HK-2 (cell line): ENCODE measurements at regions not wholly inside any gene's neighbourhood (a gene's known extent, or its start where the extent isn't known, plus 50 kb on each side); places are given as distances from the start of the nearest gene placed in this dataset.
A peak's percentile ranks its signal among the peaks of the same experiment; 100 is the strongest.
"Not testable (repeated sequence)": the region's sequence is repeated elsewhere in the genome, so short reads cannot be mapped to it uniquely, and the experiment has no call there.

Experiments
- DNase-seq: peaks from one replicate; pipeline ENCODE4 v3.0.0-alpha.2; 2018; ENCODE audit not compliant: unreplicated experiment

- DNase-seq = no peak
Measured at GRCh38 chr6:134787261-134787877, 162.5 kb downstream of the ALDH8A1 start.

DNA sequence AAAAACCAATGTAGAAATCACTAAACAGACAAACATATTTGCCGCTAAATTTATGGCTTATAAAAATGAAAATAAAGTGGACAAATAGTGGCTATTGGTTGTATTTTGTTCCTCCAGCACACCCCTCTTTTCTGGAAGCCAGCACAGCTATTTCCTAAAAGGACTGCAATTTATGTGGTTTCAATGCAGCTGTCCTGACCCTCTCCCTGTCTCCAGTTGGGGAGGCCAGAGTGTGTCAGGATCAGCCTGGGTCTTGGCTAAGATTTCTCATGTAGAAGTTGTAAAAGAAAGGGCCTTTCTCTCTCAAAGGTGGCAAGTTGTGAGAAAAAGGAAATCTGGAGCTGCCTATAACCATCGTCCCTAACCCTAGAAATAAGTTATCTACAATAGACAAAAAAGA is 165.6 kb downstream of the ALDH8A1 start:
- DNase-seq = no peak

DNA sequence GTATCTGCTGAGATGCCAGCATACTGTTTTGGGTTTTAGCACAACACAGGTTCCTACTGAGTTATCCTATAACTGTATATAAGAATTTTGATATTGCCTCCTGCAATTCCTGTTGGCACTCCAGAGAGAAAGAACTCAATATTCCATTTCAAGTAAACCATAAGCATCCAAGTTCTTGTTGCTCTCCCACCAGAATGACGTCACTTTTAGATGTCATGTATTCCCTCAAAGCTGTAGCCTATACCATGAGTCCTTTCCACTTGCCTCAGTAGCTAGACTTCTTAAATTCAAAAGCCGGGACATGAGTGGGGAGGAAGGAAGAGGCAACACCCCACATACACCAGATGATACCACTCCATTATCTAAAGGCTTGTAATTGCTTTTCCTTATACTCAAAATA is 171.5 kb downstream of the ALDH8A1 start:
- DNase-seq = no peak

GRCh38 chr6:134774201-134774638 is 175.7 kb downstream of the ALDH8A1 start:
- DNase-seq = no peak

GRCh38 chr6:134772671-134773360 is 177.1 kb downstream of the ALDH8A1 start:
- DNase-seq = no peak

- no peak for DNase-seq
Measured at GRCh38 chr6:134768931-134769330, 181.0 kb downstream of the ALDH8A1 start.

DNA sequence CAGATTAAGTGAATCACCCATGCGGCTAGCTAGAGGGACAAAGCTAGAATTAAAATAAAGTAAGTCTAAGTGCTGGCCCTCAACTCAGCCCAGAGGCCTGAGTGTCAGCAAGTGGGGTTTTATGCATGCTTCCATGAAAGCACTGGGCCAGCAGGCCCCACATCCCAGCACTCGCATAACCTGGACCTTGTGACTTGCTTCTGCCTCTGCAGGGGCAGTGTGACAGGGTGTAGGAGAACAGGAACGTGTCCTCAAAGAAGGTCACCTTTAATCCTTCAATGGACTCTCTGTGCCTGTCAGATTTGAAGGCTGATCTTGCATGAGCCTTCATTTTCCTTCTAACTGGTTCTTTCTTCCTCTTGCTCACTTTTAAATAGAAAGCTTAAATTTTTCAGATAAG is 183.4 kb downstream of the ALDH8A1 start:
- DNase-seq = no peak

DNA sequence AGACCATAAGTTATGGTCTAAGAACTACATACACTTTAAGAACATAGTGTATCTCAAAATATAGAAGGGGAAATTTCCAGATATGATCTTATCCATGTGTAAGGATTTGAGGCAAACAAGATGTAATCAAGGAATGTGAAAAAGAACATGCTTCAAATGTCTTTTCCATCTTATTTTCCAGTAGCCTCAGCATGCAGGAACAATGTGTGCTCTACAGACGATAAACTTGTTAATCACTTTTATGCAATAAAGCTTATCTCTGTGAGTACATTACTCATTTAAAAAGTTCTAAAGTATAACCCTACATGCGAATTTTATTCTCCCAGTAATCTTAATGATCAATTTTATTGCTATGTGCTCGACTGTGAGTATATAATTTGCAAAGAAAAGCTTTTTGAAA is 185.2 kb downstream of the ALDH8A1 start:
- no peak for DNase-seq

GRCh38 chr6:134763575-134763974 is 186.3 kb downstream of the ALDH8A1 start:
- not testable (repeated sequence) for DNase-seq

GRCh38 chr6:134758621-134759020 is 191.3 kb downstream of the ALDH8A1 start:
- no peak for DNase-seq

DNA sequence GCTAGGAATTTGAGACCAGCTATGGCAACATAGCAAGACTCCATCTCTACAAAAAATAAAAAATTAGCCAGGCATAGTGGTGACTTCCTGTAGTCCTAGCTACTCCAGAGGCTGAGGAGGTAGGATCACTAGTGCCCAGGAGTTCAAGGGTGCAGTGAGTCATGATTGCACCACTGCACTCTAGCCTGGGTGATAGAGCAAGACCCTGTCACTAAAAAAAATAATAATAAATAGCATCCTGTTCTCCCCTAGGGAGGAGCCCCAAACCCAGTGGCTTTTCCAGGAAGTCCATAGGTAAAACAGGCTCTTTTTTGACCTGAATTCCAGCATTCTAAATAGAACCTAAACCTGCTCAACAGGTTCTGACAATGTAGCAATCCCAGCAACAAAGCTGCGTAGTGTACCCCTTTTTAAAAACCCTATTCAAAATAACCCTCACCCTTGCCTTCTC is 192.0 kb downstream of the ALDH8A1 start:
- DNase-seq = peak; percentile 34

DNA sequence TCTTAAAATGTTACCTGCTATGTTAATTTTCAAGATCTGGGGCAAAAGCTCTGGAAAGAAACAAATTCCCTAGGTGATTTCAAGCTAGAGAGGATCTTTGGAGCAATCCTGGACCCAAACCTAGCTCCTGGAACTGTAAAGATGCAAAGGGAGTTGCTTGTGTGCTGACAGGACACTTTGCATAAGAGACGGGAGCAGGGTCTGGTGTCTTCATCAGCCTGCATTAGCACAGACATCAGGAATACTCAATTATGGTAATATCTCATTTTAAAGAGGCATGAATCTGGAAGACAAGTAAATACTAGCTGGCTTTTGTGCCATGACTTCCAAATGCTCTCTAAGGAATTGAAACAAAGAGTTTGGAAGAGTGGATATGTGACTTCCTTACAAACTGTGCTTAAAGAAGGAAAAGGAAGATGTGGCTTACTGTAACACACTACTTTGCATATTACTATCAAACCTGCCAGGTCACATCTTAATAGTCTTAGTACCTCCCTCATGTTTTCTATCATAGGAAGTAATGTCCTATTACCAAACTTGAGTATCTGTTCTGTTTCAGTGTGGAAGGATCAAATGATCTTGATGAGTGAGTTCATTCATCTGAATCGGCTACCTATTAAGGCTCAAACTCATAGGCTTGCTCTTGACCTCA is 193.4 kb downstream of the ALDH8A1 start:
- DNase-seq = no peak

GRCh38 chr6:134754013-134754690 is 195.7 kb downstream of the ALDH8A1 start:
- DNase-seq = no peak

GRCh38 chr6:134753001-134753400 is 196.9 kb downstream of the ALDH8A1 start:
- no peak for DNase-seq

GRCh38 chr6:134752445-134752844 is 197.5 kb downstream of the ALDH8A1 start:
- DNase-seq = no peak

- no peak for DNase-seq
Measured at GRCh38 chr6:134750669-134751068, 199.2 kb downstream of the ALDH8A1 start.

DNA sequence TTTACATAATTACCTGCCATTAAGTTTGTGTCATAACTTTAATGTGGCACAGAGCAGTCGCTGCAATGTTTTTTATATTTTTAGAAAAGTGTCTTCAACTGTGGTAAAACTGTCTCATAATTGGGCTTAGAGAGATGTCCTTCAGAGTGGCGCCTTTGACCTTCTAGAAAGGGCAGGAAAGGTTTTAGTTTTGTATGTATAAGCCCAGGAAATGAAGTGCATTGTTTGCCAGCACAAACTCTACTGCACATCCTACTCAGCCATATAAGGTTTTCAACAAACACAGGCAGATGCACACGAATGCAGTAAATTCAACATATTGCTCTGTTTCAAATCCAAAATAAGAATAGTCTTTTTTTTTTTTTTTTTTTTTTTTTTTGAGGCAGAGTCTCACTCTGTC is 201.4 kb downstream of the ALDH8A1 start:
- no peak for DNase-seq

GRCh38 chr6:134747197-134747596 is 202.7 kb downstream of the ALDH8A1 start:
- not testable (repeated sequence) for DNase-seq

DNA sequence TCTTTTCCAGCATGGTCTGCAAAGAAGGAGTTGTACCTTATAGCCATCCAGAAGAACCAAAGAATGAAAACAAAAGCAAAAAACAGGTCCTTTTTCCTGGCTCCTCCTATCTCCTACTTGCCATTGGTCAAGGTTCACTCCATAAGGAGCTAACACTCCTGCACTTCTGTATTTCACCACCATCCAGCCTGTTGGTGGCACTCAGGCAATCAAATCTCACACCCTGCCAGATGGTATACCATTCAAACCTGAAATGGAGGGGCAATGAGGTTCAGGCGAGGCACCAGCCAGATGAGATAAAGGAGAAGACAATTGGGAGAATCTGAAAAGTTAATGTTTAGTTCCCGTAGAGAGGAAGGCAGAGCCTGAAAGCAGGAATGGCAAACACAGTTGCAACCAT is 203.8 kb downstream of the ALDH8A1 start:
- DNase-seq = no peak

- not testable (repeated sequence) for DNase-seq
Measured at GRCh38 chr6:134745192-134745591, 204.7 kb downstream of the ALDH8A1 start.

GRCh38 chr6:134744301-134744700 is 205.6 kb downstream of the ALDH8A1 start:
- no peak for DNase-seq

GRCh38 chr6:134741200-134741536 is 208.7 kb downstream of the ALDH8A1 start:
- DNase-seq = no peak
